K562 (cell line): ENCODE measurements at regions not wholly inside any gene's neighbourhood (a gene's known extent, or its start where the extent isn't known, plus 50 kb on each side); places are given as distances from the start of the nearest gene placed in this dataset.

Experiments used
- ATAC-seq: fragments of 200-7000 bp; cut with Tn5 transposase; 3 replicates; pipeline ENCODE4 v1.9.1; 2020; ENCODE audit warnings: moderate library complexity
- BruUV-seq: library from RNA; stranded (reverse); fragments of 400-500 nt; replicated peaks from 2 replicates; lab custom pipeline; 2021; lab: Mats Ljungman, UMichigan
- CTCF ChIA-PET: fragments of 300-600 bp; formaldehyde crosslinking; extraction: SDS; loops from one replicate; lab custom pipeline; 2021; ENCODE audit warnings: low intra/inter-chr PET ratio; lab: Yijun Ruan, JAX
- POLR2A ChIA-PET: fragments of 300-600, 350-650 bp; sonication (Branson Sonifier 250); formaldehyde crosslinking; extraction: SDS; loops from one replicate; lab custom pipeline; 2021; ENCODE audit warnings: antibody characterized with exemption, inconsistent platforms; lab: Yijun Ruan, JAX
- DNase-seq, 4 experiments: peaks; one replicate each; pipeline versions ENCODE4 v3.0.0 to v3.0.0-alpha.2; 2011 to 2018; ENCODE audit warnings: low spot score in 3 of 4, mixed read lengths in 3 of 4; ENCODE audit errors: extremely low read depth in 1 of 4
- FAIRE-seq: peaks from 2 replicates; lab custom pipeline; 2011; peaks lifted over from hg19 to GRCh38; lab: Jason Lieb, UNC
- H2AFZ ChIP-seq: 2 replicates; pipeline ENCODE4 v1.6.0; 2011; ENCODE audit warnings: low read depth, low read length, control low read depth, inconsistent platforms
- H3K27ac ChIP-seq: fragments of 200-600 bp; 3 replicates; pipeline ENCODE4 v1.8.0; 2011; ENCODE audit warnings: low read depth, mild to moderate bottlenecking, control low read depth, inconsistent platforms, low read length, moderate library complexity, mixed read lengths; ENCODE audit errors: extremely low read depth
- H3K27me3 ChIP-seq, 2 experiments: fragments of 300-600 bp in 1 of 2; 2 replicates in 1 of 2; 3 replicates in 1 of 2; pipeline versions ENCODE4 v1.6.0 to v1.8.0; 2011; ENCODE audit warnings: inconsistent platforms in 2 of 2, low read length in 2 of 2, mild to moderate bottlenecking in 1 of 2, mixed read lengths in 1 of 2, moderate library complexity in 1 of 2; ENCODE audit not compliant: control insufficient read depth in 2 of 2, insufficient read depth in 2 of 2
- H3K36me3 ChIP-seq: fragments of 300-600 bp; 3 replicates; pipeline ENCODE4 v1.8.0; 2011; ENCODE audit warnings: mild to moderate bottlenecking, low read length, inconsistent platforms; ENCODE audit not compliant: control insufficient read depth, insufficient read depth
- H3K4me1 ChIP-seq, 2 experiments: fragments of 200-600 bp in 1 of 2; replicated peaks in 1 of 2; 2 replicates in 1 of 2; 3 replicates in 1 of 2; pipeline versions ENCODE4 v1.5.1 to v1.8.0; 2011; ENCODE audit warnings: inconsistent platforms in 2 of 2, low read length in 2 of 2, mild to moderate bottlenecking in 1 of 2, mixed read lengths in 1 of 2, moderate library complexity in 1 of 2; ENCODE audit not compliant: control insufficient read depth in 2 of 2, insufficient read depth in 2 of 2
- H3K4me2 ChIP-seq: 2 replicates; pipeline ENCODE4 v1.6.1; 2011; ENCODE audit warnings: low read length, control low read depth, inconsistent platforms, mixed read lengths; ENCODE audit not compliant: insufficient read depth
- H3K4me3 ChIP-seq: fragments of 200-600 bp; sonication (generic), shearing (Covaris generic); 2 replicates; pipeline ENCODE4 v1.5.1; 2016; ENCODE audit warnings: control low read depth, inconsistent platforms
- H3K79me2 ChIP-seq: fragments of 200-600 bp; 3 replicates; pipeline ENCODE4 v1.8.0; 2011; ENCODE audit warnings: low read length, inconsistent platforms; ENCODE audit not compliant: control insufficient read depth, insufficient read depth
- H3K9ac ChIP-seq, 2 experiments: 2 replicates each; pipeline versions ENCODE4 v1.6.0 to v1.6.1; 2011; ENCODE audit warnings: low read depth in 2 of 2, low read length in 2 of 2, control low read depth in 1 of 2, inconsistent platforms in 1 of 2, mild to moderate bottlenecking in 1 of 2, mixed read lengths in 1 of 2; ENCODE audit not compliant: insufficient read depth in 1 of 2
- H3K9me1 ChIP-seq: one replicate; pipeline ENCODE4 v1.6.0; 2011; ENCODE audit warnings: inconsistent platforms, mild to moderate bottlenecking, low read length, moderate library complexity; ENCODE audit not compliant: control insufficient read depth, insufficient read depth
- H3K9me3 ChIP-seq: replicated peaks from 2 replicates; pipeline ENCODE4 v1.5.1; 2011; ENCODE audit warnings: low read depth, low read length, inconsistent platforms; ENCODE audit not compliant: control insufficient read depth, insufficient read depth
- H4K20me1 ChIP-seq: replicated peaks from 2 replicates; pipeline ENCODE4 v1.6.1; 2011; ENCODE audit warnings: low read length, inconsistent platforms, mixed read lengths; ENCODE audit not compliant: control insufficient read depth, insufficient read depth
- BCOR ChIP-seq: fragments of 450-650 bp; IDR thresholded peaks from 2 replicates; pipeline ENCODE4 v1.6.1; 2016
- CHCHD3 ChIP-seq: fragments of 250-450 bp; sonication (Bioruptor Pico); IDR thresholded peaks from 2 replicates; pipeline ENCODE4 v2.1.2; 2022; ENCODE audit warnings: mild to moderate bottlenecking
- HBP1 ChIP-seq: fragments of 450-650 bp; formaldehyde crosslinking; IDR thresholded peaks from 2 replicates; pipeline ENCODE4 v1.4.0; 2022; ENCODE audit warnings: missing genetic modification characterization
- KDM2B ChIP-seq: fragments of 250-450 bp; sonication (Bioruptor Pico); IDR thresholded peaks from 2 replicates; pipeline ENCODE4 v1.8.0; 2021; ENCODE audit warnings: mild to moderate bottlenecking, moderate library complexity
- KHSRP ChIP-seq: fragments of 450-650 bp; IDR thresholded peaks from 2 replicates; pipeline ENCODE4 v1.6.1; 2017
- MEIS2 ChIP-seq: fragments of 450-650 bp; IDR thresholded peaks from 2 replicates; pipeline ENCODE4 v1.6.1; 2014; ENCODE audit warnings: mild to moderate bottlenecking; ENCODE audit not compliant: partially characterized antibody
- NFIX ChIP-seq: fragments of 250-450 bp; sonication (Bioruptor Pico); IDR thresholded peaks from 2 replicates; pipeline ENCODE4 v1.4.0; 2020; ENCODE audit warnings: low read depth, mild to moderate bottlenecking, moderate library complexity
- SETDB1 ChIP-seq: IDR thresholded peaks from one replicate; pipeline ENCODE4 v1.6.1; 2012; ENCODE audit warnings: low read length, control low read depth, inconsistent platforms
- YY1 ChIP-seq, 3 experiments: IDR thresholded peaks; 2 replicates each; pipeline ENCODE4 v1.6.1; 2011; ENCODE audit warnings: low read length in 2 of 3, mild to moderate bottlenecking in 2 of 3, moderate library complexity in 2 of 3, borderline replicate concordance in 1 of 3, control low read depth in 1 of 3, low read depth in 1 of 3; ENCODE audit not compliant: insufficient read depth in 3 of 3, insufficient replicate concordance in 2 of 3, control insufficient read depth in 1 of 3, insufficient read length in 1 of 3; ENCODE audit errors: extremely low read depth in 1 of 3
- WGBS: fragments of 100-300 bp; shearing (Covaris generic); methylation state at CpG from one replicate; pipeline ENCODE4 v1.1.6; 2016; ENCODE audit warnings: low coverage, mixed read lengths; ENCODE audit not compliant: insufficient coverage; ENCODE audit errors: missing lambda C conversion rate; 5-methylcytosine and 5-hydroxymethylcytosine counted together
- in situ Hi-C: fragments of 300-500 bp; cut with MboI; formaldehyde crosslinking; loops from 4 replicates; pipeline ENCODE4 v1.15.0; 2018; ENCODE audit warnings: inconsistent platforms, mixed read lengths
- intact Hi-C: fragments of 100-400 bp; cut with micrococcal nuclease; formaldehyde crosslinking; loops from 2 replicates; pipeline ENCODE4 v1.14.2; 2022

GRCh38 chr2:59303272-59303671, 1062.1 kb upstream of the FANCL start:
- no peaks in the 10 kb centered on the region for H3K36me3 ChIP-seq
- no peaks in the 10 kb centered on the region for H3K79me2 ChIP-seq
- ChIA-PET CTCF (no interaction called here), POLR2A (no interaction called here)
- no peak for ATAC-seq
- H3K27ac ChIP-seq, result no peak overlapping the region
- no peak for TF ChIP-seq SETDB1
- no peak for TF ChIP-seq MEIS2
- no peak for TF ChIP-seq CHCHD3 (CRISPR knock-in tag)
- TF ChIP-seq BCOR, result no peak
- TF ChIP-seq NFIX, result no peak
- TF ChIP-seq KDM2B (CRISPR knock-in tag), result no peak
- TF ChIP-seq YY1 (IDR thresholded peaks at IDR 0.05; ENCODE audit: borderline replicate concordance in 1 of 3, control insufficient read depth in 1 of 3, extremely low read depth in 1 of 3, insufficient read depth in 3 of 3, insufficient read length in 1 of 3, insufficient replicate concordance in 2 of 3, low read depth in 1 of 3, low read length in 2 of 3), result no peak
- TF ChIP-seq HBP1 (CRISPR knock-in tag), result no peak
- TF ChIP-seq KHSRP, result no peak
- no TSS peak for BruUV-seq
- no peak overlapping the region for H3K9ac ChIP-seq
- no peaks in the 10 kb centered on the region for H3K27me3 ChIP-seq
- DNase-seq, result no peak
- H4K20me1 ChIP-seq, result no peaks in the 10 kb centered on the region
- H3K9me3 ChIP-seq, result no peaks in the 10 kb centered on the region
- no peak for FAIRE-seq
- H3K4me3 ChIP-seq, result no peak overlapping the region
- 0% methylated on average over 4 of the region's 4 CpGs for WGBS
- H3K4me1 ChIP-seq, result no peaks in the 10 kb centered on the region
- in situ Hi-C loops (no loop called here), intact Hi-C loops (no loop called here)
- H3K4me2 ChIP-seq, result no peak overlapping the region
- H3K9me1 ChIP-seq, result no peaks in the 10 kb centered on the region
- H2AFZ ChIP-seq, result no peak overlapping the region
